Sciatic nerve (tissue), 2 donors: ENCODE measurements at regions not wholly inside any gene's neighbourhood (a gene's known extent, or its start where the extent isn't known, plus 50 kb on each side); places are given as distances from the start of the nearest gene placed in this dataset.
"Not testable (repeated sequence)": the region's sequence is repeated elsewhere in the genome, so short reads cannot be mapped to it uniquely, and the experiment has no call there.

Experiments used
- ATAC-seq: fragments of 200-7000 bp; cut with Tn5 transposase; one replicate; pipeline ENCODE4 v1.9.1; 2020; ENCODE audit warnings: mild to moderate bottlenecking, moderate library complexity
- DNase-seq: peaks from one replicate; pipeline ENCODE4 v3.0.0-alpha.2; 2020; ENCODE audit warnings: low spot score
- intact Hi-C: fragments of 100-400 bp; cut with DNase I; formaldehyde crosslinking; loops from one replicate; pipeline ENCODE4 v1.14.2; 2022
- donor health status: DM: no; HTN: no; CAD: no.
- donor health status: DM: no; HTN: no; CAD: no.

- ATAC-seq, intact Hi-C loops, DNase-seq: not testable (repeated sequence)
Measured at GRCh38 chr6:135688476-135688875, 163.0 kb upstream of the PDE7B start.

DNA sequence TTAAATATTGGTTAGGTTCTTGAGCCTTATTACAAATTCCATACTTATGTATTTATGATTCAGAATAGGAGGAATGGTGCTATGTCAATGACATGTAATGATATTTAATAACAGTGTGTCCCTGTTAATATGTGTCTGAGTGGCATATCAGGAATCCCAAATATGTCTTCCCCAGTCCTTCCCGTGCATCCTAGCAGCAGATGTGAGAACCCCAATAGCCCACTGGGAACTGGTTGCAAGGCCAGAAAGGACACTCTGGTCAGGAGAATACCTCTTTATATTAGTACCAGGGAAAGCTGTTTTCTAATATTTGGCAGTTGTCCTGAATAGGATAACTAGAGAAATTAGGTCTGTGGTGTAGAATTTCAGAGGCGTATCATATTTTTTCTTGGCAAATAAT, 159.1 kb upstream of the PDE7B start:
- intact Hi-C loops, result no loop called here
- no peak for ATAC-seq
- DNase-seq, result no peak

GRCh38 chr6:135693811-135694370, 157.6 kb upstream of the PDE7B start:
- ATAC-seq, result no peak
- DNase-seq, result no peak
- intact Hi-C loops, result no loop called here

DNA sequence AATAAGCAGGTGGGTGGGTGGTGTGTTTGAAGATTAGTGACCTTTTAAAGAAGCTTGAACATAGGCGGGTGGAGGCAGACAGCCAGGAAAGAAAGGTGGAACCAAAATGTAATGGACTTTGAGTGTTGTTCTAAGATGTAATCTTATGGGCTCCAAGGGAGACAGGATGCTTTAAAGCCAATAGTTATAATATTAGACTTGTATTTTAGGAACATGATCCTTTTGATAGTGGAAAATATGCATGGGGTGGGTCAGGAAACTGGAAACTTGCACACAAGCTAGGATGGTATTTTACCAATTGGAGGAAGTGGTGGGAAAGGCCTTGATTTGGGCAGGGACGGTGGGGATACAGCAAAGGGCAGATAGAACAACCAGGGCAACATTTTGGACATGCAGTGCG, 151.8 kb upstream of the PDE7B start:
- ATAC-seq (no peak), DNase-seq (no peak)
- intact Hi-C loops, result no loop called here

DNA sequence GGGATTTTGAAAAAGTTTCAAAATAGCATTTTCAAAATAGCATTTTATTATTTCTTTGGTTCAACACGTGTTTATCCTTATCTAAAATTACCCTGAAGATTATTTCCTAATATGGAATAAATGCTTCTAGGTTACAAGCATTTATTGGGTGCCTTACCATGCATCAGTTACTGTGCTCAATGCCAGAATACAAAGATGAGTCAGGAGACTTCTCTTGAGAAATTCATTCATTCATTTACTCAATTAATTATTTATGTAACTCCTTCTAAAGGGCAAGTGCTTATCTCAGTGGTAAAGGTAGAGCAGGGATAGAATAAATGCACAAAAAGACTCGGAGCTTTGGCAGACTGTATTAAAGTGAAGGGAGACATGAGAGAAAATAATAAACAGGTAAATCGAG, 150.1 kb upstream of the PDE7B start:
- no peak for ATAC-seq
- no peak for DNase-seq
- intact Hi-C loops, result no loop called here

DNA sequence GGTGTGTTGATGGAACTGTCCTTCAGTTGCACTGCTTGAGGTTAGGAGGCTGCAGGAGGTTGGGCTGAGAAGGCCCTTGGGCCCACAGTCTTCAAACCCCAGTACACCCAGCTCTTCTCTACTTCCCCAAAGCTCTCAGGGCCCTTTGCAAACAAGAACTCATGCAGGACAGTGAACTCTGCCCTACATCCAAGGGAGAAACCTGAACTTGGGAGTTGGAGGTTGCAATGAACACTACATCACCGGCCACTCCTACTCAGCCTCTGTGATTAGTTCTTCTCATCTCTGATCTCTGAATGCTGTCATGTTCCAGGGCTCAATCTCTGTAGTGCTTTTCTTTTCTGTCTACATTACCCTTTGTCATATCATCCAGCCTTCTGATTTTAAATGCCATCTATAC, 148.5 kb upstream of the PDE7B start:
- ATAC-seq (no peak), DNase-seq (no peak)
- intact Hi-C loops, result no loop called here

GRCh38 chr6:135703621-135704020, 147.9 kb upstream of the PDE7B start:
- ATAC-seq (peak; percentile 36), DNase-seq (no peak)
- intact Hi-C loops, result no loop called here

DNA sequence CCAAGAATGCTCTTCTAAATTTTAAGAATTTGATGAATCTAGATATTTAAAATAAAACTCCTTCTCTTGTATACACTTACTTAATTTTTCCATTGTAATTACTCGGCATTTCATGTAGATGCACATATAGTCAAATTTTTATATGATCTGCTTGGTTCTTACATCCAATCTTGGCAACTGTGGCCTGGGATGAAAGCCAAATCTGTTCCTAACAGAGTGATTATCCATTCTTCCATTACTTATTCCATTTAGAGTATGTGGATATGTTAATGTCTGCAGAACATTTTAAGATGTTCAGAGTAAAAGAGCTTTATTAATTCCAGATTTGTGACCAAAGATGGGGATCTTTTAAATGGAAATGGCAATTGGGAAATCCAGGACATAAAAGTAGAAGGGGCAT, 144.1 kb upstream of the PDE7B start:
- intact Hi-C loops, result no loop called here
- DNase-seq (no peak), ATAC-seq (no peak)

DNA sequence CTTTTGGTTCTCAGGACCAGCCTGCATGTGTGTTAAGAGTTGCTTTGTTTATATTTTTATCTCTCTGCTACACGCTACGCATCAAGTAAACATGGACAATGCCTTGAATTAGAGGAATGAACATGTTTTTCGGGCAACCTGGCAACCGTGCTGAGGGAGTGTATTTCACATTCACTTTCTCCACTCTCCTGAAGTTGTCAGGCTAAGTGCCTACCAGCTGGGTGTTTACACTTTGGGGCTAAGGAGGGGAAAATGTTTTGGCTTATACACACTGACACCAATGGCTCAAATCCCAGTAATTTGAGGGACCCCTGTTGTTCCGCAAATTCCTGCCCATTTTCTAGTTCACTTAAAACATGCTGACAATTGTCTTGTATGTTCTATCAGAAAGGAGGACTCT, 141.5 kb upstream of the PDE7B start:
- intact Hi-C loops, result no loop called here
- DNase-seq (no peak), ATAC-seq (no peak)

- intact Hi-C loops, result no loop called here
- ATAC-seq, result no peak
- DNase-seq, result no peak
Measured at GRCh38 chr6:135722190-135722589, 129.3 kb upstream of the PDE7B start.

- intact Hi-C loops, result no loop called here
- ATAC-seq, result no peak
- no peak for DNase-seq
Measured at GRCh38 chr6:135722679-135723078, 128.8 kb upstream of the PDE7B start.

DNA sequence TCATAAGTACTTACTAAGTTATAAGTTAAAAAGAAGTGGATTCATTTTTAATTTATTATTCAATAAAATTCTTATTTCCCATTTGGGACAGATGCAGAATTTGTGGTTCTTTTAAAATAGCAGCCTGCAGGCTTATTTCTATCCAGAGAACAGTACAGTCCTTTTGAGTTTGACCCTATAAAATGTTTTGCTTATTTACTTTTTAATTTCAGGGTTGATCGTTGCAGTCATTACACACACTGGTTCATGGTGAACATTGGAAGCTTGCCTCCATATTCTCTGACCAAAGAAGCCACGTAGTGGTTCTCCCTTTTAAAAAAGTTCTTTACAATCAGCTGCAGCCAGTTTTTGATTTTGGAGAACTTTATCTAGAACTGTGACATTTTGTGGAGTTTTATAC, 122.9 kb upstream of the PDE7B start:
- intact Hi-C loops, result no loop called here
- ATAC-seq (no peak), DNase-seq (no peak)

- intact Hi-C loops, result no loop called here
- no peak for DNase-seq
- no peak for ATAC-seq
Measured at GRCh38 chr6:135731116-135731515, 120.4 kb upstream of the PDE7B start.

GRCh38 chr6:135736351-135736750, 115.2 kb upstream of the PDE7B start:
- ATAC-seq, intact Hi-C loops, DNase-seq: not testable (repeated sequence)

GRCh38 chr6:135738636-135739035, 112.9 kb upstream of the PDE7B start:
- intact Hi-C loops, result no loop called here
- DNase-seq (no peak), ATAC-seq (no peak)

DNA sequence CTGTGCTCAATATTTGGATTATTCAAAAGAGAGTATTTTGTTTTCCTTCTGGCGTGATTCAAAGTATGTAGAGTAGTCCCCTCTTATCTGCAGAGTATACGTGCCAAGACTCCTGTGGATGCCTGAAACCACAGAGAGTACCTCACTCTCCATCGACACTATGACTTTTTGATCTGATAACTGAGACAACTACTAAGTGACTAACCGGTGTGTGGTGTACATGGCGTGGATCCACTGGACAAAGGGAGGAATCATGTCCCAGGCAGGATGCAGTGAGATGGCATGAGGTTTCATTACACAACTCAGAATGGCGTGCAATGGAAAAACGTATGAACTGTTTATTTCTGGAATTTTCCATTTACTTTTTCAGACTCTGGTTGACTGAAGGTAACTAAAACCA, 112.2 kb upstream of the PDE7B start:
- intact Hi-C loops, result no loop called here
- ATAC-seq (no peak), DNase-seq (no peak)

DNA sequence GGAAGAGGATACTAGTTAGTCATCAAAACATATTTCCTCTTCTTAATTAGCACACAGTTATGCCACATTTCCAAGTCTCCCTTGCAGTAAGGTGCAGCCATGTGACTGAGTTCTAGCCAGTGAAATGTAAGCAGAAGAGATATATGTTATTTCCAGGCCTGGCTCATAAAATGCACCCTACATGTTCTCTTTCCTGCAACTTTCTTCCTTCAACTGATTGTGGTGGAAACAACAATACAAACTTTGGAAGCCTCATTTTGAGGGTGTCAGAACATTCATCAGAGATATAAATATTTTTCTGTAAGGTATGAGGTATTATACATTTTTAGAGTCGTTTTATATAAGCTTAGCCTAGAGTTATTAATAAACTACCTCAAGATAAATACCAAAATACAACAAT, 110.9 kb upstream of the PDE7B start:
- DNase-seq (no peak), ATAC-seq (no peak)
- intact Hi-C loops, result no loop called here

DNA sequence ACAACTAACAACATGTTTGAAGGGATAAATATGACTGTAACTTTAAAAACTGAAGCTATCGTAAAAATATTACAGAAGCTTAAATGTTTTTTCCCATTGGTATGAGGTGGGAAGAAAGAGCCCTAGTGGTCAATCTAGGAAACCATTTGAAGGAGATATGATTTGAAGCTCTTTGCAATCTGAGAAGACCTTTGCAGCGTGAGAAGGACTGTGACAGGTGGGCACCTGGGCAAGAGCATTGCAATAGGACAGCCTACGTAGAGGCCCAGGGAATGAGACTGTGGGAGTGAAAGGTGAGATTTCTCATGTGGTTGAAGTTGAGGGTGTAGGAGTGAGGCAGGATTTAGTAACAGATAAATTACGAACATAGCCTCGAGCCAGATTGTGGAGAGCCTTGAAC, 108.0 kb upstream of the PDE7B start:
- DNase-seq (no peak), ATAC-seq (no peak)
- intact Hi-C loops, result no loop called here

GRCh38 chr6:135748189-135748588, 103.3 kb upstream of the PDE7B start:
- ATAC-seq (no peak), DNase-seq (no peak)
- intact Hi-C loops, result no loop called here

DNA sequence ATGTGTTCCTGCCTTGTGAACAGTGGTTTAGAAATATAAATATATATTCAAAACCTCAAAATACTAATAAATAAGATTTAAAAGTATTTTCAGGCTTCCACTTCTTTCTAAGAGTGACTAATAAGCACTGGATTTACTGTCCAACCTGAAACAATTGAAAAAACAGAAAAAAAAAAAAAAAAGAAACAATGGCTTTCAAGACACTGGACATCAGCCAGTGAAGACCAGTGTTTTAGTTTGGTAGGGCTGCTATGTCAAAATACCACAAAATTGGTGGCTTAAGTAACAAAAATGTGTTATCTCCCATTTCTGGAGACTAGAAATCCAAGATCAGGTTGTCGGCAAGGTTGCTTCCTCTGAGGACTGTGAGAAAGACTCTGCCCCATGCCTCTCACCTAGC, 101.4 kb upstream of the PDE7B start:
- intact Hi-C loops, result no loop called here
- ATAC-seq (no peak), DNase-seq (no peak)

DNA sequence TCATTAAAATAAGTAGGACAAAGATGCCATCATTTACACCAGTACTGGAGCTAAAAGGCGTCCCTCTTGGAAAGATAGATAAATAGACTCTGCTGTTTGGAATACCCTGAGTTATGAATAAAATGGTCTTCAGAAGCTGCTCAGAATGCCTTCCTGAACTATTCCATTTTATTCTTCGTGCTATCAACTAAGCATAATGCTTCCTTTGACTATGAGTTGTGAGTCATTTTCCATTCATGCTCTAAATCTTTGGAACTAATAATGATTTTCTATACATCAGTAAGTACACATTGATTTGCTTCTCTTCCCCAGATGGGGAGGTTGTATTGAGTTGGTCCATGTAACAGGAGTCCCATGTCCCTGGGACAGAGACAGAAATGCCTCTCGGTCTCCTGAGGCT, 98.3 kb upstream of the PDE7B start:
- ATAC-seq (no peak), DNase-seq (no peak)
- intact Hi-C loops, result no loop called here

DNA sequence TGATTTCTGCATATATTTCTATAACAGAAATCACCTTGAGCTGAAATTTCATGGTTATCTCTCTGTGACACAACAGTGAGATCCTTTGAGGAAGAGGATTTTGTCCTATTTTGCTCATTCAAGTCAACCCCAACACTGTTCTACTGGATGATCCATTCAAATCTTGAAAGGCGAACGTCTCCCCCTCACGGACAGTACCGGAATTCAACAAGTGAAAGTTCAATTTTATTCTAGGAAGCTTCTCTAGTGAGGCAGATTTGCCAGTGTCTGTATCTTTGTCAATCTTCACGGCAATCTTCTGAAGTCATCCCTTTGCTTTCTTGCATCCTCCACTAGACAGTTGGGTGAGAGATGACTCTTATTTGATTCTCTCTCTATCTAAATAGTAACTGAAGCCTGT, 91.7 kb upstream of the PDE7B start:
- DNase-seq (no peak), ATAC-seq (no peak)
- intact Hi-C loops, result no loop called here
